ENCODE measurements at regions not wholly inside any gene's neighbourhood (a gene's known extent, or its start where the extent isn't known, plus 50 kb on each side); places are given as distances from the start of the nearest gene placed in this dataset.

DNA sequence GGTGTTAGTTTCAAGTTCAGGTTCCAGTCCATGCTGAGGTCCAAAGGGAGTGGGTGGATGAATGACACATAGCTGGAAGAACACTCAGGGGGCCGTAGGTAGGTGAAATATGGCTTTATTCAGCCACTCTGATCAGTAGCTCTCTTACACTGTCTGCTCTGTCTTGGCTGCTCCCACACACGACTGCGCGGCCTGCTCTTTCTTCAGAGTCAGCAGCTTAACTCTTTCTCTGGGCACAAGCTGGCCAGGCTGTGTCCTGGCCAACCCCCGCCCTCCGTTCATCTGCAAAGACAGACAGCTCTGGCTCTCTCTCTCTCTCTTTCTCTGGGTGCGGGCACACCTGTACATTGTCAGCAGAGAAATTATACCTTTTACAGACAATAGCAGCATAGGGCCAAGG lies 317.4 kb upstream of the SORCS1 start:
- no peak overlapping the region for H3K4me3 ChIP-seq (ENCODE audit: low read depth, low read length)
- no peak for DNase-seq (ENCODE audit: low read depth, low spot score)
- ChIA-PET CTCF (no interaction called here), POLR2A (no interaction called here)
- H3K9me3 ChIP-seq (ENCODE audit: control insufficient read depth, insufficient read depth, low read length) = peaks cover 13% of the 10 kb centered on the region
- TF ChIP-seq, protein P1, sequence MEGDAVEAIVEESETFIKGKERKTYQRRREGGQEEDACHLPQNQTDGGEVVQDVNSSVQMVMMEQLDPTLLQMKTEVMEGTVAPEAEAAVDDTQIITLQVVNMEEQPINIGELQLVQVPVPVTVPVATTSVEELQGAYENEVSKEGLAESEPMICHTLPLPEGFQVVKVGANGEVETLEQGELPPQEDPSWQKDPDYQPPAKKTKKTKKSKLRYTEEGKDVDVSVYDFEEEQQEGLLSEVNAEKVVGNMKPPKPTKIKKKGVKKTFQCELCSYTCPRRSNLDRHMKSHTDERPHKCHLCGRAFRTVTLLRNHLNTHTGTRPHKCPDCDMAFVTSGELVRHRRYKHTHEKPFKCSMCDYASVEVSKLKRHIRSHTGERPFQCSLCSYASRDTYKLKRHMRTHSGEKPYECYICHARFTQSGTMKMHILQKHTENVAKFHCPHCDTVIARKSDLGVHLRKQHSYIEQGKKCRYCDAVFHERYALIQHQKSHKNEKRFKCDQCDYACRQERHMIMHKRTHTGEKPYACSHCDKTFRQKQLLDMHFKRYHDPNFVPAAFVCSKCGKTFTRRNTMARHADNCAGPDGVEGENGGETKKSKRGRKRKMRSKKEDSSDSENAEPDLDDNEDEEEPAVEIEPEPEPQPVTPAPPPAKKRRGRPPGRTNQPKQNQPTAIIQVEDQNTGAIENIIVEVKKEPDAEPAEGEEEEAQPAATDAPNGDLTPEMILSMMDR (IDR thresholded peaks at IDR 0.05; ENCODE audit: low read depth, low read length) = no peak
- H3K27ac ChIP-seq (ENCODE audit: low read depth, low read length) = no peak overlapping the region
- H3K27me3 ChIP-seq (ENCODE audit: control insufficient read depth, insufficient read depth, low read length) = no peaks in the 10 kb centered on the region

DNA sequence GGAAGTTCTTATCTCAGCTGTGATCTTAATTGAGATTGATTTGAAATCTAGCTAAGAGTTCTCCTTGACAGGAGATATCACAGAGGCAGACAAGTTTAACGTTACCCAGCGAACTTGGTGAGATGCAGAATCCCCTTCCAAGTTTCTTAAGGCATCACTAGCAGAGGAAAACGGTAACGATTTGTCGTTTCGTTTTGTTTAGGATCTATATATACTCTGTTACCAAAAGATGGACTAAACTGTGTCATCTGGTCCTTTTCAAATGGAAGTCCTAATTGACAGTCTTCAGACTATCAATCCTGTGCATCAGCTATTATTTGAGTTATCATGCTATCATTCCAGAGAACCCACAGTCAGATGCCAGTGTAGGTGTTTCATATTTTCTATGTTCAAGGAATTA lies 316.7 kb upstream of the SORCS1 start:
- Histone ChIP-seq H3K4me3 (ENCODE audit: low read depth, low read length) (no peak overlapping the region), H3K27me3 (ENCODE audit: control insufficient read depth, insufficient read depth, low read length) (no peaks in the 10 kb centered on the region), H3K9me3 (ENCODE audit: control insufficient read depth, insufficient read depth, low read length) (peaks cover 13% of the 10 kb centered on the region), H3K27ac (ENCODE audit: low read depth, low read length) (no peak overlapping the region)
- POLR2A ChIA-PET = no interaction called here
- CTCF ChIA-PET = no interaction called here
- TF ChIP-seq, protein P1 (IDR thresholded peaks at IDR 0.05; ENCODE audit: low read depth, low read length) = no peak
- DNase-seq (ENCODE audit: low read depth, low spot score) = no peak

DNA sequence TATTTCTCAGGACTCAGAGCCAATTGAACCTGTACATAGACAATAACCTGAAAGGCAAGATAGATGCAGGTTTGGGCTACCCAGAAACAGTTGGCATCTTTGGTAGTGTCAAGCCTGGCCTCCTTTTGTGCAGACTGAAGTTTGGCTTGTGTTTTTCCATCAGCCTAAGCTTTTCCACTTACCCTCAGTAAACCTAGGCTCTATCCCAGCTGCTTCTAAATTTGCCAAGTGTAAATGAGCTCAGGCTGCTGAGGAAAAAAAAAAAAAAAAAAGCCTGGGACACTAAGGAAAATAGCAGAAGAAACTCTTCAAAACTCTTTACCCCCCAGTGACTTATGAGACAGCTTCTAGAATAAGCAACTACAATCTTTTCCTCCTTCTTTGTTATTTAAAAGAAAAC lies 316.3 kb upstream of the SORCS1 start:
- DNase-seq (ENCODE audit: low read depth, low spot score) = no peak
- TF ChIP-seq, protein P1 (IDR thresholded peaks at IDR 0.05; ENCODE audit: low read depth, low read length) = no peak
- Histone ChIP-seq H3K27me3 (ENCODE audit: control insufficient read depth, insufficient read depth, low read length) (no peaks in the 10 kb centered on the region), H3K4me3 (ENCODE audit: low read depth, low read length) (no peak overlapping the region), H3K9me3 (ENCODE audit: control insufficient read depth, insufficient read depth, low read length) (peaks cover 13% of the 10 kb centered on the region), H3K27ac (ENCODE audit: low read depth, low read length) (no peak overlapping the region)
- CTCF ChIA-PET = no interaction called here
- POLR2A ChIA-PET = no interaction called here

DNA sequence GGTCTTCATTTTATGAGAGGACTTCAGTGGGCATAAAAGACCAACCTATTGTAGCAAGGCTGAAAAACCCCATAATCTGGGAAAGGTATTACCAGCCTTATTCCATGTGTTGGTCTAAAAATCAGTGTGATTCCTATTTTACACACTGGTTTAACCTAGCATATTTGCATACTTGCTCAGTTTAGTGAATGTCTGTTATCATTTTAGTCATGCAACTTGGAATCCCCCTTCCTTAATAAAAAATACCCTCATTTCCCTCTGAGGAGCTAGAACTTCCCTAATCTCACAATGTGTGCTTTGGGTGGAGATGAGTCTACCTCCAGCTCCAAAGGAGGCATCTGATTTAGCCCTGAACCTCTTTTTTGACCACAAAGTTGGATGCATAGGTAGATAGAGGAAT lies 312.8 kb upstream of the SORCS1 start:
- POLR2A ChIA-PET = no interaction called here
- CTCF ChIA-PET = no interaction called here

DNA sequence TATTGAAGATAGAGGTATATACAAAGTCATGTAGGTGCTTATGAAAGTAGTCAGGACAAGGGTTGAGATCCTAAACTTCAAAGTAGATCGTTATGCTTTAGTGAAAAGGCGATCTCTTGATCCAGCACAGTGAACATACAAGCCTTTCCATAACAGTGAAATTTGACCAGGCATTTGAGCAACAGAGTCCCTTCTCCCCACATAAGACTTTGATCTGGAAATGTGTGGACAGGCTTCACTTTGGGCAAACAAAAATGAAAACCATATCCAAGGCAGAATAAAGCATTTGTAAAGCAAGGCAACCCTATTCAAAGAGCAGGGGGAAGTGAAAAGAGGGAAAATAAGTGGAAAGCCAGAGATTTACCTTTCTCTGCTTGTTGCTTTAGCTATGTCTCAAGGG lies 311.9 kb upstream of the SORCS1 start:
- ChIA-PET CTCF (no interaction called here), POLR2A (no interaction called here)
- Histone ChIP-seq H3K4me3 (ENCODE audit: low read depth, low read length) (no peak overlapping the region), H3K27me3 (ENCODE audit: control insufficient read depth, insufficient read depth, low read length) (no peaks in the 10 kb centered on the region), H3K9me3 (ENCODE audit: control insufficient read depth, insufficient read depth, low read length) (peaks cover 8% of the 10 kb centered on the region), H3K27ac (ENCODE audit: low read depth, low read length) (no peak overlapping the region)
- DNase-seq (ENCODE audit: low read depth, low spot score) = no peak
- TF ChIP-seq, protein P1 (IDR thresholded peaks at IDR 0.05; ENCODE audit: low read depth, low read length) = no peak

More for the DNA sequence above, 312.8 kb upstream of the SORCS1 start:
- Histone ChIP-seq H3K27ac (ENCODE audit: low read depth, low read length) (no peak overlapping the region), H3K27me3 (ENCODE audit: control insufficient read depth, insufficient read depth, low read length) (no peaks in the 10 kb centered on the region), H3K4me3 (ENCODE audit: low read depth, low read length) (no peak overlapping the region), H3K9me3 (ENCODE audit: control insufficient read depth, insufficient read depth, low read length) (peaks cover 13% of the 10 kb centered on the region)
- TF ChIP-seq, protein P1 (IDR thresholded peaks at IDR 0.05; ENCODE audit: low read depth, low read length) = no peak
- no peak for DNase-seq (ENCODE audit: low read depth, low spot score)
